IMR-90 (cell line): ENCODE measurements at regions not wholly inside any gene's neighbourhood (a gene's known extent, or its start where the extent isn't known, plus 50 kb on each side); places are given as distances from the start of the nearest gene placed in this dataset.

Experiments
- ATAC-seq: fragments of 200-7000 bp; cut with Tn5 transposase; 2 replicates; pipeline ENCODE4 v1.9.1; 2020; ENCODE audit warnings: low read depth, mild to moderate bottlenecking, moderate library complexity
- BruUV-seq: library from RNA; stranded (reverse); fragments of 400-500 nt; replicated peaks from 2 replicates; lab custom pipeline; 2021; lab: Mats Ljungman, UMichigan
- CTCF ChIA-PET: fragments of 300-600 bp; formaldehyde crosslinking; extraction: SDS; loops from one replicate; lab custom pipeline; 2021; ENCODE audit warnings: antibody characterized with exemption; lab: Yijun Ruan, JAX
- POLR2A ChIA-PET: fragments of 300-600 bp; sonication (Branson Sonifier 250); formaldehyde crosslinking; loops from one replicate; lab custom pipeline; 2022; ENCODE audit warnings: antibody characterized with exemption; ENCODE audit not compliant: unreplicated experiment; lab: Charles Lee
- DNase-seq: peaks from one replicate; pipeline ENCODE4 v3.0.0; 2013
- H2AFZ ChIP-seq: replicated peaks from 2 replicates; pipeline ENCODE3; 2013; ENCODE audit warnings: low read length, mild to moderate bottlenecking; ENCODE audit not compliant: poor library complexity
- H2AK5ac ChIP-seq: 2 replicates; pipeline ENCODE4 v1.6.1; 2013; ENCODE audit warnings: low read depth, low read length, inconsistent platforms
- H2AK9ac ChIP-seq: replicated peaks from 2 replicates; pipeline ENCODE3; 2013; ENCODE audit warnings: mild to moderate bottlenecking, low read depth, low read length, moderate library complexity; ENCODE audit not compliant: poor library complexity
- H2BK120ac ChIP-seq: 2 replicates; pipeline ENCODE4 v1.6.1; 2013; ENCODE audit warnings: low read depth, low read length, inconsistent platforms
- H2BK15ac ChIP-seq: 3 replicates; pipeline ENCODE4 v1.6.1; 2013; ENCODE audit warnings: low read depth, low read length, inconsistent platforms
- H2BK20ac ChIP-seq: 2 replicates; pipeline ENCODE4 v1.6.1; 2013; ENCODE audit warnings: low read depth, mild to moderate bottlenecking, inconsistent platforms, low read length, moderate library complexity
- H2BK5ac ChIP-seq: 2 replicates; pipeline ENCODE4 v1.6.1; 2013; ENCODE audit warnings: mild to moderate bottlenecking, low read depth, low read length, inconsistent platforms; ENCODE audit not compliant: poor library complexity, severe bottlenecking
- H3K14ac ChIP-seq: replicated peaks from 2 replicates; pipeline ENCODE4 v1.6.1; 2013; ENCODE audit warnings: low read depth, low read length, inconsistent platforms
- H3K18ac ChIP-seq: 2 replicates; pipeline ENCODE4 v1.6.1; 2013; ENCODE audit warnings: low read depth, low read length, control low read depth
- H3K23ac ChIP-seq: 2 replicates; pipeline ENCODE4 v1.6.1; 2013; ENCODE audit warnings: low read depth, low read length, inconsistent platforms
- H3K27ac ChIP-seq: 2 replicates; pipeline ENCODE4 v1.5.1; 2013; ENCODE audit warnings: mild to moderate bottlenecking, control low read depth, low read length; ENCODE audit not compliant: insufficient read depth
- H3K27me3 ChIP-seq: 2 replicates; pipeline ENCODE4 v1.6.1; 2013; ENCODE audit warnings: low read length; ENCODE audit not compliant: control insufficient read depth, insufficient read depth
- H3K36me3 ChIP-seq: 2 replicates; pipeline ENCODE4 v1.6.1; 2013; ENCODE audit warnings: low read length, mixed read lengths; ENCODE audit not compliant: control insufficient read depth, insufficient read depth
- H3K4ac ChIP-seq: 2 replicates; pipeline ENCODE4 v1.6.1; 2013; ENCODE audit warnings: low read depth, low read length, inconsistent platforms
- H3K4me1 ChIP-seq: 2 replicates; pipeline ENCODE4 v1.6.1; 2013; ENCODE audit warnings: low read length, mixed read lengths; ENCODE audit not compliant: control insufficient read depth, insufficient read depth
- H3K4me2 ChIP-seq: 2 replicates; pipeline ENCODE4 v1.6.1; 2013; ENCODE audit warnings: low read depth, mild to moderate bottlenecking, control low read depth, low read length, moderate library complexity
- H3K4me3 ChIP-seq: 2 replicates; pipeline ENCODE4 v1.5.1; 2013; ENCODE audit warnings: low read depth, mild to moderate bottlenecking, control low read depth, low read length, moderate library complexity; ENCODE audit not compliant: insufficient read depth
- H3K56ac ChIP-seq: 2 replicates; pipeline ENCODE4 v1.6.1; 2013; ENCODE audit warnings: low read length, inconsistent platforms; ENCODE audit not compliant: insufficient read depth; ENCODE audit errors: extremely low read depth
- H3K79me1 ChIP-seq, 2 experiments: 2 replicates each; pipeline ENCODE4 v1.6.1; 2013; ENCODE audit warnings: low read length in 2 of 2, inconsistent platforms in 1 of 2, low read depth in 1 of 2
- H3K9ac ChIP-seq: 2 replicates; pipeline ENCODE4 v1.6.1; 2013; ENCODE audit warnings: low read depth, low read length, control low read depth
- H3K9me1 ChIP-seq: 2 replicates; pipeline ENCODE4 v1.6.1; 2013; ENCODE audit warnings: low read length, inconsistent platforms; ENCODE audit not compliant: insufficient read depth
- H3K9me3 ChIP-seq: 2 replicates; pipeline ENCODE4 v1.6.1; 2013; ENCODE audit warnings: low read length; ENCODE audit not compliant: control insufficient read depth, insufficient read depth
- H4K20me1 ChIP-seq: 2 replicates; pipeline ENCODE4 v1.6.1; 2013; ENCODE audit warnings: low read length, inconsistent platforms; ENCODE audit not compliant: insufficient read depth
- H4K5ac ChIP-seq: 2 replicates; pipeline ENCODE4 v1.6.1; 2013; ENCODE audit warnings: mild to moderate bottlenecking, low read depth, low read length, control low read depth
- H4K8ac ChIP-seq, 2 experiments: 2 replicates each; pipeline ENCODE4 v1.6.1; 2013; ENCODE audit warnings: low read depth in 2 of 2, low read length in 2 of 2, control low read depth in 1 of 2, inconsistent platforms in 1 of 2
- H4K91ac ChIP-seq: 2 replicates; pipeline ENCODE4 v1.6.1; 2013; ENCODE audit warnings: low read depth, low read length, inconsistent platforms; ENCODE audit not compliant: insufficient read depth
- BHLHE40 ChIP-seq: fragments of 150-350 bp; IDR thresholded peaks from 2 replicates; pipeline ENCODE4 v1.6.1; 2016; ENCODE audit warnings: mild to moderate bottlenecking, low read depth, low read length
- MAZ ChIP-seq: IDR thresholded peaks from 2 replicates; pipeline ENCODE4 v1.6.1; 2012; ENCODE audit warnings: low read depth, mild to moderate bottlenecking, low read length, improper control_type of control experiment, moderate library complexity, borderline replicate concordance
- MXI1 ChIP-seq: IDR thresholded peaks from 2 replicates; pipeline ENCODE4 v1.6.1; 2012; ENCODE audit warnings: low read depth, mild to moderate bottlenecking, low read length, moderate library complexity, borderline replicate concordance
- RAD21 ChIP-seq: IDR thresholded peaks from 2 replicates; pipeline ENCODE4 v1.6.1; 2012; ENCODE audit warnings: low read length, improper control_type of control experiment
- RFX5 ChIP-seq: IDR thresholded peaks from 2 replicates; pipeline ENCODE4 v1.8.0; 2012; ENCODE audit warnings: low read depth, mild to moderate bottlenecking, low read length, moderate library complexity
- WGBS, 2 experiments: methylation state at CpG; one replicate each; pipeline versions ENCODE4 v1.1.5 to v1.1.7; 2013; ENCODE audit warnings: missing lambda C conversion rate in 2 of 2; ENCODE audit not compliant: insufficient read length in 1 of 2; ENCODE audit errors: extremely low coverage in 2 of 2; 5-methylcytosine and 5-hydroxymethylcytosine counted together
- dilution Hi-C: fragments of 300-500 bp; cut with HindIII; formaldehyde crosslinking; loops from one replicate; pipeline ENCODE4 v1.14.3; 2018; ENCODE audit warnings: low sequenced_read_pairs; ENCODE audit not compliant: unreplicated experiment
- in situ Hi-C: fragments of 300-500 bp; cut with MboI; formaldehyde crosslinking; loops from 3 replicates; pipeline ENCODE4 v1.14.3; 2019; ENCODE audit warnings: low sequenced_read_pairs, inconsistent platforms, mixed read lengths
- intact Hi-C: fragments of 100-400 bp; cut with micrococcal nuclease; formaldehyde crosslinking; loops from 2 replicates; pipeline ENCODE4 v1.10.0; 2022

DNA sequence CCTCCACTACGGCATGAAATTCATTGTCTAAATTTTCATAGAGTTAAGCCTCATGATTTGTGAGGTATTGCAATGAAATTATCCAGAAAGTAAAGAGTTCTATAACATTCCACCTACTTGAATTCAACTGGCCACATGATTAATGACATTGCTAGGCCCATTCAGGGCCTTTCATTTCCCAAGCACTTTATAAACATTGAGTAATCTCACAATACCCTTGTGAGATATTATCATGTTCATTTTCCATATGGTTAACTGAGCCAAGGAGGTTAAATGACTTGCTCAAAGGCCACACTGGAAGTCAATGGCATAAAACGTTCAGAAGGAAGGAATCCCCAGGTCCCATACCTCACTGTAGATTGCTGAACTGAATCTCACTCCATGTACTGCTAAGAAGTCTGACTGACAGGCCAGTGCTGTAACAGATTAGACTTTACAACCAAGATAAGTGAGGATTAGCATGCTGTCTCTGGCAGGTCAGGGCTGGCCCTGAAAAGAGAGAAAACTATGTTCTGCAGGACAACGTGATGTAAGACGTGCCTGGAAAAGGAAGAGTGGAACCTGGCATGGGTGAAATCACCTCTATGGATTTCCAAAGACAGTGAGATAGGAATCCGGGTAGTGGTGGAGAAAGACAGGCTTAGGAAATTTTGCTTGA lies 75.9 kb upstream of the SPACA1 start:
- no peak overlapping the region for H3K23ac ChIP-seq
- no peaks in the 10 kb centered on the region for H3K9me3 ChIP-seq
- no peak overlapping the region for H2AK9ac ChIP-seq
- H4K20me1 ChIP-seq = no peaks in the 10 kb centered on the region
- H3K4me1 ChIP-seq = no peaks in the 10 kb centered on the region
- no peak overlapping the region for H4K5ac ChIP-seq
- H4K8ac ChIP-seq = no peak overlapping the region
- H3K27ac ChIP-seq = no peak overlapping the region
- no peak overlapping the region for H3K14ac ChIP-seq
- H2BK20ac ChIP-seq = no peak overlapping the region
- H3K36me3 ChIP-seq = no peaks in the 10 kb centered on the region
- no peak overlapping the region for H3K4ac ChIP-seq
- no peak overlapping the region for H2BK120ac ChIP-seq
- intact Hi-C loops (no loop called here), dilution Hi-C loops (no loop called here), in situ Hi-C loops (no loop called here)
- no TSS peak for BruUV-seq
- no peak overlapping the region for H3K9ac ChIP-seq
- no peak overlapping the region for H4K91ac ChIP-seq
- DNase-seq (no peak), ATAC-seq (no peak)
- H2AFZ ChIP-seq = no peak overlapping the region
- WGBS, 2 experiments = 0% methylated on average over 2 of the region's 5 CpGs; no CpG with 5 or more reads in 1 of the 2 experiments
- TF ChIP-seq RFX5 = no peak
- no peak for TF ChIP-seq MXI1
- no peak for TF ChIP-seq MAZ
- TF ChIP-seq BHLHE40 = no peak
- TF ChIP-seq RAD21 = no peak
- no peak overlapping the region for H2BK5ac ChIP-seq
- ChIA-PET CTCF (no interaction called here), POLR2A (no interaction called here)
- H3K4me2 ChIP-seq = no peak overlapping the region
- H3K56ac ChIP-seq = no peak overlapping the region
- no peak overlapping the region for H3K18ac ChIP-seq
- H3K27me3 ChIP-seq = no peaks in the 10 kb centered on the region
- H2AK5ac ChIP-seq = no peak overlapping the region
- H3K79me1 ChIP-seq = no peaks in the 10 kb centered on the region
- no peaks in the 10 kb centered on the region for H3K9me1 ChIP-seq
- no peak overlapping the region for H3K4me3 ChIP-seq
- no peak overlapping the region for H2BK15ac ChIP-seq
